PFSK-1 (cell line): ENCODE measurements at regions not wholly inside any gene's neighbourhood (a gene's known extent, or its start where the extent isn't known, plus 50 kb on each side); places are given as distances from the start of the nearest gene placed in this dataset.

Experiments used
- POLR2AphosphoS5 ChIP-seq: IDR thresholded peaks from 2 replicates; pipeline ENCODE4 v1.6.1; 2012; ENCODE audit warnings: low read depth, mild to moderate bottlenecking, control low read depth, low read length, moderate library complexity
- REST ChIP-seq, 2 experiments: IDR thresholded peaks; 2 replicates each; pipeline versions ENCODE4 v1.6.1 to v1.8.0; 2011 to 2012; ENCODE audit warnings: low read depth in 2 of 2, low read length in 2 of 2, control low read depth in 1 of 2, inconsistent platforms in 1 of 2, mild to moderate bottlenecking in 1 of 2, moderate library complexity in 1 of 2; ENCODE audit not compliant: insufficient read depth in 1 of 2
- TAF1 ChIP-seq: IDR thresholded peaks from 2 replicates; pipeline ENCODE4 v1.6.1; 2012; ENCODE audit warnings: low read length, control low read depth, borderline replicate concordance; ENCODE audit not compliant: insufficient read depth

- no peak for TF ChIP-seq POLR2AphosphoS5
- TF ChIP-seq REST (IDR thresholded peaks at IDR 0.05; ENCODE audit: insufficient read depth in 1 of 2, low read depth in 2 of 2, low read length in 2 of 2) = no peak
- TF ChIP-seq TAF1 = no peak
These were observed 80.6 kb downstream of the BMP2 start for GRCh38 chr20:6848041-6848440.
